ENCODE measurements at regions not wholly inside any gene's neighbourhood (a gene's known extent, or its start where the extent isn't known, plus 50 kb on each side); places are given as distances from the start of the nearest gene placed in this dataset.

GRCh38 chr12:24281341-24281740 lies 331.9 kb upstream of the SOX5 start:
- no peak for TF ChIP-seq ELF1 (IDR thresholded peaks at IDR 0.05; ENCODE audit: borderline replicate concordance, low read depth)
- no peak for TF ChIP-seq EZH2phosphoT487 (IDR thresholded peaks at IDR 0.05; ENCODE audit: borderline replicate concordance)
- TF ChIP-seq CTCF (IDR thresholded peaks at IDR 0.05 in 2 of 3, conservative IDR thresholded peaks at IDR 0.05 in 1 of 3; ENCODE audit: borderline replicate concordance in 1 of 3, insufficient read depth in 1 of 3, low read depth in 2 of 3, low read length in 2 of 3): no peak
- no peak for TF ChIP-seq SP1 (IDR thresholded peaks at IDR 0.05; ENCODE audit: low read depth)
- no peak for TF ChIP-seq POLR2AphosphoS5 (IDR thresholded peaks at IDR 0.05; ENCODE audit: low read depth, low read length)
- no peak for TF ChIP-seq EZH2 (IDR thresholded peaks at IDR 0.05)

Data from HCT116 (cell line).